GM12874 (cell line): ENCODE measurements at regions not wholly inside any gene's neighbourhood (a gene's known extent, or its start where the extent isn't known, plus 50 kb on each side); places are given as distances from the start of the nearest gene placed in this dataset.

Source experiments
- TF ChIP-seq, protein P1 (sequence below): IDR thresholded peaks from 2 replicates; pipeline ENCODE4 v1.5.1; 2011; ENCODE audit warnings: low read depth, mild to moderate bottlenecking, control low read depth, low read length, moderate library complexity; ENCODE audit not compliant: insufficient read depth

DNA sequence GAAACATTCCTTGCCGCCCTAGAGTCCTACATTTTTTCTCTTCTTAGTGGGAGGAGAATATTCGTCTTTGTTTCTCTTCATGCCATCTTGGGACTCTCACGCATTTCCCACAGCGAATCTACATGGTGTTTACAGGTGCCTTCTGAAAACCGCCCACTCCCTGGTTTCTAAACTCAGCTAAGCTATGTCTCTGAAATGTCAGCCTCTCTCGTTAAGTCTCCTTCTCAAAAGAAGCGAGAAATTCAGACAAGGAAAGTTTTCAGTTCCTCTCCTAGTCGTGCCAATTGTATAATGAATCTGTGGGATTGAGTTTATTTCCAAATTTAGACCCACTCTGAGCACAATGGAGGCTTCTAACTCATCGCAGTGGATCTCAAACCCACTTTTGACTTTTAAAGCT, 186.8 kb upstream of the NFIB start:
- TF ChIP-seq, protein P1, sequence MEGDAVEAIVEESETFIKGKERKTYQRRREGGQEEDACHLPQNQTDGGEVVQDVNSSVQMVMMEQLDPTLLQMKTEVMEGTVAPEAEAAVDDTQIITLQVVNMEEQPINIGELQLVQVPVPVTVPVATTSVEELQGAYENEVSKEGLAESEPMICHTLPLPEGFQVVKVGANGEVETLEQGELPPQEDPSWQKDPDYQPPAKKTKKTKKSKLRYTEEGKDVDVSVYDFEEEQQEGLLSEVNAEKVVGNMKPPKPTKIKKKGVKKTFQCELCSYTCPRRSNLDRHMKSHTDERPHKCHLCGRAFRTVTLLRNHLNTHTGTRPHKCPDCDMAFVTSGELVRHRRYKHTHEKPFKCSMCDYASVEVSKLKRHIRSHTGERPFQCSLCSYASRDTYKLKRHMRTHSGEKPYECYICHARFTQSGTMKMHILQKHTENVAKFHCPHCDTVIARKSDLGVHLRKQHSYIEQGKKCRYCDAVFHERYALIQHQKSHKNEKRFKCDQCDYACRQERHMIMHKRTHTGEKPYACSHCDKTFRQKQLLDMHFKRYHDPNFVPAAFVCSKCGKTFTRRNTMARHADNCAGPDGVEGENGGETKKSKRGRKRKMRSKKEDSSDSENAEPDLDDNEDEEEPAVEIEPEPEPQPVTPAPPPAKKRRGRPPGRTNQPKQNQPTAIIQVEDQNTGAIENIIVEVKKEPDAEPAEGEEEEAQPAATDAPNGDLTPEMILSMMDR: no peak

DNA sequence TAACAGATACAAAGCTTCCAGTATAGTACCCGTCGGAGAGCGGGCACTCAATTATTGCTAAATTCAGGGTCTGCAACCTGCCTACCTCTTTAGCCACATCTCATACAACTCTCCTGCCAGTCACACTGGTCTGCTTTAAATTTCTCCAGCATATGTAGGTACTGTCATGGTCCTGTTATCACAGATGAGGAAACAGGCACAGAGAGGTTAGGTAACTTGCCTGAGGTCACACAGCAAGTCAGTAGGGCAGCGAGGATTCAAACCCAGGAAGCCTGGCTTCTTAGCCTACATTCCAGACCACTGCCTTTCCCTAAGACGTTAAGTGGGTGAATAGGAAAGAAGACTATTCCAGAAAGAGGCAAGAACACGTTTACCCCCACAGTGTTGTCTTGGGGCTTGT, 186.0 kb upstream of the NFIB start:
- TF ChIP-seq, protein P1: no peak

DNA sequence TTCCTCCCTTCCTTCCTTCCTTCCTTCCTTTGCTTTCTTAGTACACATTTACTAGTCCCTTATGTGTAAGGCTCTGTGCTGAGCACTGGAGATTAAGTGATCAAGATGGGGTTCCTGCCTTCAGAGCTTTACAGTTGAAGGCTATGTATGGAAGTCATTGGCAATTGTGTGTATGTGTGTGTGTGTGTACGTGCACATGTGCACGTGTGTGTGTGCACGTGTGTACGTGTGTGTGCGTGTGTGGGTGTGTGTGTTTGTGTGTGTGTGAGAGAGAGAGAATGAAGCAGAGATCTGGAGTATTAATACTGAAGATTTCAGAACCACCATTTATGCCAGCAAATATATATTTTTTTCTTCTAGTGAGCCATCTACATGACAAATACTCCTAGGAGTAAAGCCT, 184.9 kb upstream of the NFIB start:
- TF ChIP-seq, protein P1: no peak

DNA sequence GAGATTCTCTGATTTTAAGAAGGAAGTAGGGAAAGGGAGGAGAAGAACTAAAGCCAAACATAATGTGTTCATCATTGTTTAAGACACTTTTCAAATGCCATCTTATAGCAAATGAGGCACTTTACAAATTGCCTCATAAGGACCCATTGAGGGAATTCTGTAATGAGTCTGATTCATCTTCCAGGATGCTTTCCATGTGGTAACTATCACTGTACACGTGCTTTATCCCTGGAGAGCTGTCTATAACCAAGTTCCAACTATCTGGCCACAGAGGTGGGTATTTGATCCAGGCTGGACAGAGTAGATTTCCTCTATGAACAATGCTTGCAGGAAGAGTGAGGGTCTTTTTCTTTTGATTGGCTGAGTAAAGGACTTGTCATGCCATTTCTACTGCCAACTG, 183.5 kb upstream of the NFIB start:
- TF ChIP-seq, protein P1: no peak

DNA sequence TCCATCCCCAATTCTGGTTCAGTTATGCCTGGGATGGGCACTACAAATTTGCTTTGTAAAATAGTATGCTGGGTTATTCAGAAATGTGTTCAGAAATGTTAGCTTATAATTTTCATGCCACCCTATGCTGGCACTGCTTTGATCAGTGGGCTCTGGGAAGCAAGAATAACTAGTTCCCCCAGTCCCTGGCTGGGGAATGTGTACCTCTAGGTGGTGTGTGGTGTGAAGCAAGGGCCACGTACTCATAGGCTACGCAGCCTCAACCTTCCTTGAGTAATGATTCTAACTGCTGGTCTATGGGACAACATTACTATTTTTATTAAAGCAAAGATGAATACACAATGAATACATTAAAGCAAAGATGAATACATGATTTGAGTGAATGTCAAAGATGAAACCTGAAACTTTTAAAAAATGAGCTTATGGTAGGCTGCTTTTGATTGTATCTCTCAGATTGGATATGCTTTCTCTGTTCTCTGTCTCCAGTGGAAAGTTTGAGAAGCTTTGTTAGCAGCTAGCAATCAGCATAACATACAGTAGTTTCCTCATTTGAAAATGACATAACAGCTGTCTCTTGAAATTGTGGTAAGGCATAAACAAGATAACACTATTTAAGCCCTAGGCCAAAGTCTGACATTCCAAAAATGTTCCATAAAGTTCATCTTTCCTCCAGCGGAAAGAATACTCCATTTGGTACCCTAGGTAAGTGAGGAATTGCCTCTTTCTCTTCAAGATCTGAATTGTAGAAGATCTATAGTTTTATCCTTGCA, 174.7 kb upstream of the NFIB start:
- TF ChIP-seq, protein P1: no peak

DNA sequence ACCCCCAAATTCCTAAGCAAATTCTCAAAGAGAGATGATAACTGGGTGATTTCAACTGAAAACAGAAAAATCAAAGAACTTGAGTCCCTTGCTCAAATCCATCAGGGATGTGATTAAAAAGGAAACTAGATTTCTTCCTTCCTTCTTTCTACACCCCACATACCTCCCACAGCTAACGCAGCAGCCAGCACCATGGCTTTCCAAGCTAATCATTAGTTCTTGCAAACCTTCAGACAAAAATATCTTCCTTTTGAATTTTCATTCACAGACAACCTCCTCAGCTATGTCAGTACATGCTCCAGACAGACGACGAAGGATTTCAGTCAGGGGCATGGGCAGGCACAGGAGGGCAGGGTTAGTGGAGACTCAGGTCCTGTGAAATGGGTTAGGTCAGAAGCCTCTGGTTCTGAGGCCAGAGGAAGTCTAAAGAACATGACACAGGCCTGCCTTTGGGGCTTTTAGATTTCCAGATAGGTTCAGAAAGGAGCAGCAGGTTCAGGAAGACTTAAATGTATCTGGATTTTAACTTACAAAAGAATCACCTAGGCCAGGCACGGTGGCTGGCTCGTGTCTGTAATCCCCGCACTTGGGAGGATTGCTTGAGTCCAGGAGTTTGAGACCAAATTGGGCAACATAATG, 173.7 kb upstream of the NFIB start:
- TF ChIP-seq, protein P1: no peak

DNA sequence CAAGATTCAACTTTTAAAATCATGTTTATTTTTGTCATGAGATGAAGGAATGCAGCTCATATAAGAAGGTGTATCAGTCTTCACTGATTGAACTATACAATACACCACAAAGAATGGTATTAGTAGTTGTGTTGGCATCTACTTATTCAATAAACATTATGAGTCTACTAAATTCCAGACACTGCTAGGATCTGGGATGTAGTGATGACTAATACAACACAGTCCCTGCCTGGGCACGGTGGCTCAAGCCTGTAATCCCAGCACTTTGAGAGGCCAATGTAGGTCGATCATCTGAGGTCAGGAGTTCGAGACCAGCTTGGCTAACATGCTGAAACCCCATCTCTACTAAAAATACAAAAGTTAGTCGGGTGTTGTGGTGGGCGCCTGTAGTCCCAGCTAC, 171.4 kb upstream of the NFIB start:
- TF ChIP-seq, protein P1: no peak
